ENCODE measurements at regions not wholly inside any gene's neighbourhood (a gene's known extent, or its start where the extent isn't known, plus 50 kb on each side); places are given as distances from the start of the nearest gene placed in this dataset.

GRCh38 chr1:38240618-38241017 is 194.0 kb upstream of the POU3F1 start:
- TF ChIP-seq CTCF (IDR thresholded peaks at IDR 0.05 in 2 of 3, conservative IDR thresholded peaks at IDR 0.05 in 1 of 3; ENCODE audit: borderline replicate concordance in 1 of 3, insufficient read depth in 1 of 3, low read depth in 2 of 3, low read length in 2 of 3) (no peak), YY1 (IDR thresholded peaks at IDR 0.05; ENCODE audit: extremely low read depth, insufficient replicate concordance, low read depth, low read length) (no peak), EZH2 (IDR thresholded peaks at IDR 0.05) (no peak), POLR2A (IDR thresholded peaks at IDR 0.05; ENCODE audit: borderline replicate concordance, extremely low read depth, insufficient read depth, insufficient read length) (no peak), POLR2AphosphoS5 (IDR thresholded peaks at IDR 0.05; ENCODE audit: low read depth, low read length) (no peak), EZH2phosphoT487 (IDR thresholded peaks at IDR 0.05; ENCODE audit: borderline replicate concordance) (no peak), RAD21 (IDR thresholded peaks at IDR 0.05; ENCODE audit: low read depth) (no peak), ZFX (IDR thresholded peaks at IDR 0.05) (no peak), EGR1 (IDR thresholded peaks at IDR 0.05; ENCODE audit: low read depth) (no peak), ZNF274 (IDR thresholded peaks at IDR 0.05; ENCODE audit: low read depth, low read length) (no peak), JUND (IDR thresholded peaks at IDR 0.05) (no peak), MAX (IDR thresholded peaks at IDR 0.05) (no peak)
- TF ChIP-seq, protein P1, sequence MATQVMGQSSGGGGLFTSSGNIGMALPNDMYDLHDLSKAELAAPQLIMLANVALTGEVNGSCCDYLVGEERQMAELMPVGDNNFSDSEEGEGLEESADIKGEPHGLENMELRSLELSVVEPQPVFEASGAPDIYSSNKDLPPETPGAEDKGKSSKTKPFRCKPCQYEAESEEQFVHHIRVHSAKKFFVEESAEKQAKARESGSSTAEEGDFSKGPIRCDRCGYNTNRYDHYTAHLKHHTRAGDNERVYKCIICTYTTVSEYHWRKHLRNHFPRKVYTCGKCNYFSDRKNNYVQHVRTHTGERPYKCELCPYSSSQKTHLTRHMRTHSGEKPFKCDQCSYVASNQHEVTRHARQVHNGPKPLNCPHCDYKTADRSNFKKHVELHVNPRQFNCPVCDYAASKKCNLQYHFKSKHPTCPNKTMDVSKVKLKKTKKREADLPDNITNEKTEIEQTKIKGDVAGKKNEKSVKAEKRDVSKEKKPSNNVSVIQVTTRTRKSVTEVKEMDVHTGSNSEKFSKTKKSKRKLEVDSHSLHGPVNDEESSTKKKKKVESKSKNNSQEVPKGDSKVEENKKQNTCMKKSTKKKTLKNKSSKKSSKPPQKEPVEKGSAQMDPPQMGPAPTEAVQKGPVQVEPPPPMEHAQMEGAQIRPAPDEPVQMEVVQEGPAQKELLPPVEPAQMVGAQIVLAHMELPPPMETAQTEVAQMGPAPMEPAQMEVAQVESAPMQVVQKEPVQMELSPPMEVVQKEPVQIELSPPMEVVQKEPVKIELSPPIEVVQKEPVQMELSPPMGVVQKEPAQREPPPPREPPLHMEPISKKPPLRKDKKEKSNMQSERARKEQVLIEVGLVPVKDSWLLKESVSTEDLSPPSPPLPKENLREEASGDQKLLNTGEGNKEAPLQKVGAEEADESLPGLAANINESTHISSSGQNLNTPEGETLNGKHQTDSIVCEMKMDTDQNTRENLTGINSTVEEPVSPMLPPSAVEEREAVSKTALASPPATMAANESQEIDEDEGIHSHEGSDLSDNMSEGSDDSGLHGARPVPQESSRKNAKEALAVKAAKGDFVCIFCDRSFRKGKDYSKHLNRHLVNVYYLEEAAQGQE (IDR thresholded peaks at IDR 0.05; ENCODE audit: low read depth), result no peak
